ENCODE measurements at regions not wholly inside any gene's neighbourhood (a gene's known extent, or its start where the extent isn't known, plus 50 kb on each side); places are given as distances from the start of the nearest gene placed in this dataset.

- no peak for TF ChIP-seq CTCF (IDR thresholded peaks at IDR 0.05)
- TF ChIP-seq POLR2A (IDR thresholded peaks at IDR 0.05), result no peak
Observed at GRCh38 chr11:130816546-130817329, 99.5 kb downstream of the SNX19 start.
